ENCODE measurements at regions not wholly inside any gene's neighbourhood (a gene's known extent, or its start where the extent isn't known, plus 50 kb on each side); places are given as distances from the start of the nearest gene placed in this dataset.

DNA sequence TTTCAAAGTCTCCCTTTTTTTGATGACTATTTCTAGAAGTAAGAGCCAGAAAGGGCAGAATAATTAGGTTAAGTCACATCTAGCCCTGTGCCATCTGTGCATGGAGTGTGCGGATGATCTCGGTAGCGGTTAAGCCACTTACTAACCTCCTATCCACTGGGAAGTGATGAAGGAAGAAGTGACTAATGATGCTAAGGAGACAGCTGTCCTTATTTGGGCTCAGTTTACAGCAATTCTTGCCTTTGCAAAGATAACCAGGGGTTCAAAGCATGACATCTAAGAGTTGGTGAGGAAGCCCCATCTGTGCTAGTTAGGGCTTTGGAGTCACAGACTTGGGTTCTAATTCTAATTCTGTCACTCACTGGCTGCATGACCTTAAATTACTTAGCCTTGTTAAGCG, 62.4 kb upstream of the RREB1 start:
- TF ChIP-seq, protein P1, sequence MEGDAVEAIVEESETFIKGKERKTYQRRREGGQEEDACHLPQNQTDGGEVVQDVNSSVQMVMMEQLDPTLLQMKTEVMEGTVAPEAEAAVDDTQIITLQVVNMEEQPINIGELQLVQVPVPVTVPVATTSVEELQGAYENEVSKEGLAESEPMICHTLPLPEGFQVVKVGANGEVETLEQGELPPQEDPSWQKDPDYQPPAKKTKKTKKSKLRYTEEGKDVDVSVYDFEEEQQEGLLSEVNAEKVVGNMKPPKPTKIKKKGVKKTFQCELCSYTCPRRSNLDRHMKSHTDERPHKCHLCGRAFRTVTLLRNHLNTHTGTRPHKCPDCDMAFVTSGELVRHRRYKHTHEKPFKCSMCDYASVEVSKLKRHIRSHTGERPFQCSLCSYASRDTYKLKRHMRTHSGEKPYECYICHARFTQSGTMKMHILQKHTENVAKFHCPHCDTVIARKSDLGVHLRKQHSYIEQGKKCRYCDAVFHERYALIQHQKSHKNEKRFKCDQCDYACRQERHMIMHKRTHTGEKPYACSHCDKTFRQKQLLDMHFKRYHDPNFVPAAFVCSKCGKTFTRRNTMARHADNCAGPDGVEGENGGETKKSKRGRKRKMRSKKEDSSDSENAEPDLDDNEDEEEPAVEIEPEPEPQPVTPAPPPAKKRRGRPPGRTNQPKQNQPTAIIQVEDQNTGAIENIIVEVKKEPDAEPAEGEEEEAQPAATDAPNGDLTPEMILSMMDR (IDR thresholded peaks at IDR 0.05; ENCODE audit: low read depth, low read length, missing control alignments), result no peak
- DNase-seq, result no peak
- Histone ChIP-seq H3K36me3 (replicated peaks) (no peaks in the 10 kb centered on the region), H3K27me3 (replicated peaks) (no peaks in the 10 kb centered on the region), H3K27ac (no peak overlapping the region), H3K4me3 (ENCODE audit: low read depth, low read length) (no peak overlapping the region)
- in situ Hi-C loops (cut with HindIII; ENCODE audit: low pct_ligation_motif_present, low sequenced_read_pairs), result no loop called here

DNA sequence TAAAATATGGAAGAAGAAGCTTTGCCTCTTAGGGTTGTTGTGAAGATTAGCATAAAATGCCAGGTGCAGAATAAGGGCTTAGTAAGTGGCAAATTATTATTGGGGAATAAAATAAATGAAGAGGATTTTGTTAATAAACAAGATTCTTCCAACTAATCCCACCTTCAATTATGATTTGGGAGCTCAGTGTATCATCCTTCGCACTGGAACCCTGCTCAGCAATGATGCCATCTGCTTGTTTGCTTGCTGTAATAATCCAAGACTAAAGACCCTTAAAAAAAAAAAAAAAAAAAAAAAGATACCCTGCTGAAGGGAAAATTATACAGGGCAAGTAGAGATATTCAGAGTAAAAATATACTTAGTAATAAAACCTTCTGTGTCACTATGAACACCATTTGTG, 62.0 kb upstream of the RREB1 start:
- H3K36me3 ChIP-seq (replicated peaks), result no peaks in the 10 kb centered on the region
- DNase-seq, result no peak
- in situ Hi-C loops (cut with HindIII; ENCODE audit: low pct_ligation_motif_present, low sequenced_read_pairs), result no loop called here
- TF ChIP-seq, protein P1 (IDR thresholded peaks at IDR 0.05; ENCODE audit: low read depth, low read length, missing control alignments), result no peak
- no peak overlapping the region for H3K27ac ChIP-seq
- H3K4me3 ChIP-seq (ENCODE audit: low read depth, low read length), result no peak overlapping the region
- no peaks in the 10 kb centered on the region for H3K27me3 ChIP-seq (replicated peaks)

DNA sequence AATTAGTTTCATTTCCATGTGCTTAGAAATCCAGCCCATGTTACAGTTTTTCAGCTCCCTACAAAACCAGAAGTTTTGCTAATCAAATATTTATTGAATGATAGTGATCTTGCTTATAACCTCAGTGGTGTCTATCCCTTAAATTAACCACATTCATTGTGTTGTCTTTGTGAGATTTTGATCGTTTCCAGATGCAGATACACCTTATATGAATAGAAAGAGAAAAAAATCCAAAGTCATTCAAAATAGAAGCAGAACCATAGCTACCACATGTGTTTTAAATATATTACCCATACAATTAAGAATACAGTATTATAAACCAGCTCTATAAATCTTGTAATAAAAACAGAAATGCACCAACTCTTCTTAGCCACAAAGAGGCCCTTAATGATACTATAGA, 60.6 kb upstream of the RREB1 start:
- Histone ChIP-seq H3K27me3 (replicated peaks) (no peaks in the 10 kb centered on the region), H3K4me3 (ENCODE audit: low read depth, low read length) (no peak overlapping the region), H3K27ac (no peak overlapping the region), H3K36me3 (replicated peaks) (no peaks in the 10 kb centered on the region)
- in situ Hi-C loops (cut with HindIII; ENCODE audit: low pct_ligation_motif_present, low sequenced_read_pairs), result no loop called here
- TF ChIP-seq, protein P1 (IDR thresholded peaks at IDR 0.05; ENCODE audit: low read depth, low read length, missing control alignments), result no peak
- no peak for DNase-seq

DNA sequence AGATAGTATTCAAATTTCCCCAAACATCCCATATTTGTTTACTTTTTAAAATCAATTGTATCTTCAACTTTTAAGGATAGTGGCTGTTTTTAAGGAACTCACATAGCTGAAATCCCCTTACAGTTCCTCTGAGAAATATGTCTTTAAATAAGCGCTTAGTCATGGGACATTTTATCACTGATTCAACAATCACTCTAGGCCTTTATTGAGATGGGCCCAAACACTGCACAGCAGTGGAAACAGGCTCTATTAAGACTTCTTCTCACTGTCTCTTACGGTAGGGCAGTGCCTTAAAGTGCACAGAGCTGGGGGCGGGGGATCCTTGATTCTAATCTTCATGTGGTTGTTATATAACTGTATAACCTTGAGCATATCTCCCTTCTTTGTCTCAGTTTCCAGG, 59.8 kb upstream of the RREB1 start:
- H3K27me3 ChIP-seq (replicated peaks), result no peaks in the 10 kb centered on the region

DNA sequence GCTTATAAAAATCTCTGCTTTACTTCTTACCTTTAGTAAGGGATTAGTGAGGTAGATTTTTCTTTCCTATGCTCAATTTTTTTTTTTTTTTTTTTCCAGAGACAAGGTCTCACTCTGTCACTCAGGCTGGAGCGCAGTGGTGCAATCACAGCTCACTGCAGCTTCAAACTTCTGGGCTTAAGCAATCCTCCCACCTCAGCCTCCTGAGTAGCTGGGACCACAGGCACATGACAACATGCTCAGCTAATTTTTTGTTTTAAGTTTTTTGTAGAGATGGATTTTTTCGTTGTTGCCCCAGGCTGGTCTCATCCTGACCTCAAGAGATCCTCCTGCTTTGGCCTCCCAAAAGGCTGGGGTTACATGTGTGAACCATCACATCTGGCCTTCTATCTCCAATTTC, 58.9 kb upstream of the RREB1 start:
- Histone ChIP-seq H3K27ac (no peak overlapping the region), H3K36me3 (replicated peaks) (no peaks in the 10 kb centered on the region), H3K27me3 (replicated peaks) (no peaks in the 10 kb centered on the region), H3K4me3 (ENCODE audit: low read depth, low read length) (no peak overlapping the region)
- TF ChIP-seq, protein P1 (IDR thresholded peaks at IDR 0.05; ENCODE audit: low read depth, low read length, missing control alignments), result no peak
- no peak for DNase-seq
- in situ Hi-C loops (cut with HindIII; ENCODE audit: low pct_ligation_motif_present, low sequenced_read_pairs), result no loop called here

More for the DNA sequence above, 59.8 kb upstream of the RREB1 start:
- H3K27ac ChIP-seq, result peak overlapping the region; percentile 35
- H3K36me3 ChIP-seq (replicated peaks), result no peaks in the 10 kb centered on the region
- in situ Hi-C loops (cut with HindIII; ENCODE audit: low pct_ligation_motif_present, low sequenced_read_pairs), result no loop called here
- DNase-seq, result peak; percentile 7
- TF ChIP-seq, protein P1 (IDR thresholded peaks at IDR 0.05; ENCODE audit: low read depth, low read length, missing control alignments), result no peak
- H3K4me3 ChIP-seq (ENCODE audit: low read depth, low read length), result no peak overlapping the region

DNA sequence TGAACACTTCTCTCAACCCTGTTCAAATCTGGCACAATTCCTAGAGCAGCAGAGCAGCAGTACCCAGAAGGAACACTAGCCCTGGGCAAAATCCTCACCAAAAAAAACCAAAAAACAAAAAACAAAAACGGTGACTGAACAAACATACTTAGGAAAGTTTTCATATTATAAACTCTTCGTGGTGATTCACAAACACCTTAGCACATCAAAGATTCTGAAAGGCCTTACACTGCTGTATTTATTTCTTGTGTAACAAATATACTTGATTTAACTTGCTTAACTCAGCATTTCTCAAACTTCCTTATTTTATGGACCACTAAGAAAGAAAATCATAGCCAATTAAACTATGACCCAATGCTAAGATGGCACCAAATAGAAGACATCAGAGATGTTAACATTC, 57.8 kb upstream of the RREB1 start:
- H3K27ac ChIP-seq, result no peak overlapping the region
- no peak overlapping the region for H3K4me3 ChIP-seq (ENCODE audit: low read depth, low read length)
- in situ Hi-C loops (cut with HindIII; ENCODE audit: low pct_ligation_motif_present, low sequenced_read_pairs), result no loop called here
- no peaks in the 10 kb centered on the region for H3K36me3 ChIP-seq (replicated peaks)
- no peak for DNase-seq
- H3K27me3 ChIP-seq (replicated peaks), result no peaks in the 10 kb centered on the region
- TF ChIP-seq, protein P1 (IDR thresholded peaks at IDR 0.05; ENCODE audit: low read depth, low read length, missing control alignments), result no peak

Data from brain microvascular endothelial cell (primary cell).